Activated naive CD8-positive, alpha-beta T cell (primary cell): ENCODE measurements at regions not wholly inside any gene's neighbourhood (a gene's known extent, or its start where the extent isn't known, plus 50 kb on each side); places are given as distances from the start of the nearest gene placed in this dataset.

Experiments used
- H3K27ac Mint-ChIP-seq: one replicate; pipeline ENCODE4 v1.8.0; 2021; ENCODE audit warnings: mixed read lengths
- H3K27me3 Mint-ChIP-seq: one replicate; pipeline ENCODE4 v1.8.0; 2021; ENCODE audit warnings: mixed read lengths
- H3K36me3 Mint-ChIP-seq: one replicate; pipeline ENCODE4 v1.8.0; 2021; ENCODE audit warnings: mixed read lengths
- H3K4me1 Mint-ChIP-seq: one replicate; pipeline ENCODE4 v1.8.0; 2021; ENCODE audit warnings: low read depth, mixed read lengths
- H3K4me3 Mint-ChIP-seq: one replicate; pipeline ENCODE4 v1.8.0; 2021; ENCODE audit warnings: mild to moderate bottlenecking, mixed read lengths
- H3K9me3 Mint-ChIP-seq: one replicate; pipeline ENCODE4 v1.8.0; 2021; ENCODE audit warnings: low read depth, mixed read lengths

DNA sequence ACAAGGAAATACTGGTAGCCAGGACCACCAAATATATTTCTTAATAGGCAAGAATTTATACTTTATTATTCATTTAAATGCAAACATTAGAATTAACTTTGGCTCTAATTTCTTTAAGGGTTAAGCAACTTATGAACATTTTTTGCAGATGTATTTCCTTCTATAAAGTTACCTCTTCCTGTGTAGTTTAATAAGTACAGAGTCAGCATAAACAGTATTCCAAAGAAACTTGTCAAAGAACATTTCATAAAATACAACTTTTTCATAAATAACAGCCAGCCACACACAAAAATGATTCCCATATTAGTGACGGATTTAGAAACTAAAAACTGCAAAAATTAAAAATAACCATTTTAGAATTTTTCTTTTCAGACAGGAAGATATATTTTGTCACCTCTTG is 723.2 kb downstream of the KCNJ2 start:
- H3K27ac Mint-ChIP-seq = no peak overlapping the region
- H3K27me3 Mint-ChIP-seq = no peaks in the 10 kb centered on the region
- peaks cover 10% of the 10 kb centered on the region for H3K9me3 Mint-ChIP-seq
- no peaks in the 10 kb centered on the region for H3K36me3 Mint-ChIP-seq
- H3K4me3 Mint-ChIP-seq = no peak overlapping the region
- H3K4me1 Mint-ChIP-seq = no peaks in the 10 kb centered on the region

DNA sequence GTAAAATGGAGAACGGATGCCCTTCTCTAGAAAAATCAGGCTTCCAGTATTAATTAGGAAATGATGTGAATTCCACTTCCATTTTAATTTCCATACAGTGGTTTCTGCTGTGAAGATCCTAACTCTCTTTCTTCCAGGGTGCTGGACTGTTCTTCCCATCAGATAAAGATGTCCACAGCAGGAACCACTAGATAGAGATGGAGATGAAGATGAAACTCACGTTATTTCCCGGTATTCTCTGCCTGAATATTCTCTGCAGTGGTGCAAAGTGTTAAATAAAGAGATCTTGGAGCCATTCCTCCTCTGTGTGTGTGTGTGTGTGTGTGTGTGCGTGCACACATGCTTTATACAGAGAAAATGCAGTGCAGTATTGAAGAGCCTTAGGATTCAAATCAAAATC is 727.5 kb downstream of the KCNJ2 start:
- no peaks in the 10 kb centered on the region for H3K36me3 Mint-ChIP-seq
- peaks cover 6% of the 10 kb centered on the region for H3K9me3 Mint-ChIP-seq
- no peaks in the 10 kb centered on the region for H3K4me1 Mint-ChIP-seq
- no peaks in the 10 kb centered on the region for H3K27me3 Mint-ChIP-seq
- H3K27ac Mint-ChIP-seq = no peak overlapping the region
- no peak overlapping the region for H3K4me3 Mint-ChIP-seq

DNA sequence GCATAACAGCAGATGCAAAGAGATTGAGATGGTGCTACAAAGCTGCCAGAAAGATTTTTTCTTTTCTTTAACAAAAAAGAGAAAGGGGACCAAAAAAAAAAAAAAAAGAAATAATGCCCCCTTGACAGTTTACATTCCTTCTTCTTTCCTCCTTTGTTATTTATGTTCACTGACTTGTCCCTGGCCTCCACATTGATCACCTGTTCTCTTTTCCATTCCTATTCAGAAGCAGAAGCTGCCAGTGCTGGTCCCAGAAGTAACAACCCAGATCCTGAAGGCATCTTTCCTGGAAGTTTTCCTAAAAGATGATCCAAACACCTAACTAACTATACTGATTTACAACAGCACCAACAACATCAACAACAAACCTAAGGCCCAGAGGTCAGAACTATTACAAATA is 728.1 kb downstream of the KCNJ2 start:
- no peaks in the 10 kb centered on the region for H3K4me1 Mint-ChIP-seq
- peaks cover 6% of the 10 kb centered on the region for H3K9me3 Mint-ChIP-seq
- H3K27ac Mint-ChIP-seq = no peak overlapping the region
- no peaks in the 10 kb centered on the region for H3K36me3 Mint-ChIP-seq
- H3K27me3 Mint-ChIP-seq = no peaks in the 10 kb centered on the region
- H3K4me3 Mint-ChIP-seq = no peak overlapping the region

DNA sequence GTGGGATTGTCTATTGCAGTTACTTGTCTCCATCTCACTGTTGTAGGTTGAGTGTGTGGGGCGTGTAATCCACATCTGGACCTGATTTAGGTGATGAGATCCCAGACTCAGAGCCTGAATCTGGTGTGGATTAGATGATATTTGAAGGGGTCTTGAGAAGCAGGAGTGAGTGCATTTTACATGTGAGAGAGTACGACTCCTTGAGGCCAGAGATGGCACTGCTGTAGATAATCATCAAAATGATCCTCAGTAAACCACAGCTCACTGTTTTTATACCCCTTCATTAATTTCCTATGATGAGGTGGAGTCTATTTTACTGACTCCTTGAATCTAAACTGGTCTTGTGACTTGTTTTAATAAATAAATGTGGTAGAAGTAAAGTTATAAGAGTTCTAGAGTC is 732.5 kb downstream of the KCNJ2 start:
- H3K4me1 Mint-ChIP-seq = no peaks in the 10 kb centered on the region
- H3K36me3 Mint-ChIP-seq = no peaks in the 10 kb centered on the region
- no peaks in the 10 kb centered on the region for H3K27me3 Mint-ChIP-seq
- peaks cover 6% of the 10 kb centered on the region for H3K9me3 Mint-ChIP-seq
- no peak overlapping the region for H3K27ac Mint-ChIP-seq
- no peak overlapping the region for H3K4me3 Mint-ChIP-seq

DNA sequence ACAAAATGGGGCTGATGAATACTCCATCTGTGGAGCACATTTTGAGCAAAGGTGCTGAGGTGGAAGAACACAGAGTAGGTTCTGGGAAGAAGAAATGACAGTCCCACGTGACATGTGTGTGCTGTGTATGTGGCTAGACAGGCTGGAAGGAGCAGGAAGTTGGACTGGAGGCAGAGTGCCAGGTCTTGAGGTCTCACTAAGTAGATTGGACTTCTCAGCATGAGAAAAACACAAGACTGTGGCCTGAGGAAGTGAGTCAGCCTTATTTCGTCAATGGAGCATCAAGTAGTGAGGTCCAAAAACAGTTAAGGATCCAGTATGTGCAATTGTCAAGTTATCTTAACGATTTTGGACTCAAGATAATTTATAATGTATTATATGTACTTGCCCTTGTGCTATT is 736.5 kb downstream of the KCNJ2 start:
- H3K4me3 Mint-ChIP-seq = no peak overlapping the region
- peaks cover 17% of the 10 kb centered on the region for H3K9me3 Mint-ChIP-seq
- no peaks in the 10 kb centered on the region for H3K36me3 Mint-ChIP-seq
- H3K27ac Mint-ChIP-seq = no peak overlapping the region
- no peaks in the 10 kb centered on the region for H3K27me3 Mint-ChIP-seq
- H3K4me1 Mint-ChIP-seq = no peaks in the 10 kb centered on the region

DNA sequence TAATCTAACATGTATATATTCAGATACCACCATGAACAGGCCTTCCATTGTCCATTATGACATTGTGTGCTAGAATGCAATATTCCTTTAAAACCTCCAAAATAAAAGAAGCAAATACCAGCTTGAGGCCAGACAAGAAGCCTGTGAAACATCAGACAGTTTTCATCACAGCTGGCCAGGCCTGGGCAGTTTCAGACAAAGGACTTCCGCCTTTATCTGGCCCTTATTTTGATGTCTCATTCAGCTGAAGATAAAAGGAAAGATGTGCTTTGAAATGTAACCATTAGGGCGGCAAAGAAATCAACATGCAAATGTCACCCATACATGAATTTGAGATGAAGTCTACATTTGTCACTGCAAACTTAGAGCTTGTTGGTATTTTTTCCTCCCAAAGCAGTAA is 737.5 kb downstream of the KCNJ2 start:
- H3K4me1 Mint-ChIP-seq = no peaks in the 10 kb centered on the region
- H3K27ac Mint-ChIP-seq = no peak overlapping the region
- peaks cover 17% of the 10 kb centered on the region for H3K9me3 Mint-ChIP-seq
- H3K36me3 Mint-ChIP-seq = no peaks in the 10 kb centered on the region
- H3K4me3 Mint-ChIP-seq = no peak overlapping the region
- no peaks in the 10 kb centered on the region for H3K27me3 Mint-ChIP-seq

DNA sequence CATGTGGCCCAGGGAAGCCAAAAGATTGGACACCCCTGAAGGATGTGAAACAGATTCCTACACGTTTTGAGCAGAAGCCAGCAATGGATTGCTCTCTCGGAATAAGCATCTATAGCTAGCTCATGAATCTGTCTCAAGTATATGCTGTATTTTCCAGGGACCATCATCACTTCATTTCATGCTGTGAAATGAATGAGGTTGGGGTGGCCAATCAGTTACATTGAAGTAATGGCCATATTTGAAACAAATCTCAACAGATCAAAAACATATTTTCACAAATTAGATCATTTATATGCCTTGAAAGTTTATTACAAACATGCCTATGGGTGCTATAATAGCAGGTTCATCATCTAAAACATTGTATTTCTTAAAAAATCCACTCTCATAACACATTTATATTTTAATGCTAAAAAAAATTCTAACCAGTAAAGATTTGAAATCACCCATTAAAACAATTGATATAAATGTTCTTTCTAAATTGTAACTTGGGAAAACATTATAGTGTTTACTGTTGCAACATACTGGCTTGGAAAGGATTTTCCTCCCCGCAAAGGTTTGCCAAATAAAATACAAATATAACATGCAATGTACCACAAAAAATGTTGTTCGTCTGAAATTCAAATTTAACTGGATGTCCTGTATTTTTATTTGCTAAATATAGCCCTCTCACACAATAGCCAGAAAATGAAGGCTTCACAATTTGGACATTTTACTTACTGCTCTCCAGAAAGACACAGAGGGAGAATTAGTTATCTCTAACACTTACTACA is 743.6 kb downstream of the KCNJ2 start:
- Mint-ChIP-seq H3K36me3 (no peaks in the 10 kb centered on the region), H3K27ac (no peak overlapping the region), H3K9me3 (peaks cover 13% of the 10 kb centered on the region), H3K27me3 (no peaks in the 10 kb centered on the region), H3K4me1 (no peaks in the 10 kb centered on the region), H3K4me3 (no peak overlapping the region)

DNA sequence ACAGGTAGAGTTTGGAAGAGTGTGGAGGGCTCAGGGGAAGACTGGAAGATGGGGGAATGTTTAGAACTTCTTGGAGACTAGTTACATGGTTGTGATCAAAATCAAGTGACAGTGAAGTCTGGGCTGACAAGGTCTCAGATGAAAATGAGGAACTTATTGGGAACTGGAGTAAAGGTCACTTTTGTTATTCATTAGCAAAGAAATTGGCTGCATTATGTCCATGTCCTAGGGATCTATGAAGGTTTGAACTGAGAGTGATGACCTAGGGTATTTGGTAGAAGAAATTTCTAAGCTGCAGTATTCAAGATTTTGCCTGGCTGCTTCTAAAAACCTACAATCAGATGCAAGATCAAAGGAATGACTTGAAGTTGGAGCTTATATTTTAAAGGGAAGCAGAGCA is 747.1 kb downstream of the KCNJ2 start:
- Mint-ChIP-seq H3K4me3 (no peak overlapping the region), H3K4me1 (no peaks in the 10 kb centered on the region), H3K27ac (no peak overlapping the region), H3K9me3 (peaks cover 7% of the 10 kb centered on the region), H3K27me3 (no peaks in the 10 kb centered on the region), H3K36me3 (no peaks in the 10 kb centered on the region)

DNA sequence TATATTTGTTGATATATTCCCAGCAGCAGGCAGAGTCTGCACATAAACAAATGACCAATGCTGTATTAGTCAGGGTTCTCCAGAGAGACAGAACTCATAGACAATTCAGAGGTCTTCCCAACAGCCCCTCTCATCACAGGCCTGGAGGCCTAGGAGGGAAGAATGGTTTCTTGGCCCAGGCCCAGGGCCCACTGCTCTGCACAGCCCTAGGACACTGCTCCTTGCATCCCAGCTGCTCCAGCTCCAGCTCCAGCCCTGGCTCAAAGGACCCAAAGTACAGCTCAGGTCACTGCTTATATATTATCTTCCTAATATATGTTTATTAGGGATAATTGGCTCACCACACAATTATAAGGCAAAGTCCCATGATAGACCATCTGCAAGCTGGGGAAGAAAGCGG is 749.9 kb downstream of the KCNJ2 start:
- H3K4me3 Mint-ChIP-seq = no peak overlapping the region
- H3K4me1 Mint-ChIP-seq = no peaks in the 10 kb centered on the region
- H3K27me3 Mint-ChIP-seq = no peaks in the 10 kb centered on the region
- H3K9me3 Mint-ChIP-seq = peaks cover 7% of the 10 kb centered on the region
- H3K27ac Mint-ChIP-seq = no peak overlapping the region
- no peaks in the 10 kb centered on the region for H3K36me3 Mint-ChIP-seq

DNA sequence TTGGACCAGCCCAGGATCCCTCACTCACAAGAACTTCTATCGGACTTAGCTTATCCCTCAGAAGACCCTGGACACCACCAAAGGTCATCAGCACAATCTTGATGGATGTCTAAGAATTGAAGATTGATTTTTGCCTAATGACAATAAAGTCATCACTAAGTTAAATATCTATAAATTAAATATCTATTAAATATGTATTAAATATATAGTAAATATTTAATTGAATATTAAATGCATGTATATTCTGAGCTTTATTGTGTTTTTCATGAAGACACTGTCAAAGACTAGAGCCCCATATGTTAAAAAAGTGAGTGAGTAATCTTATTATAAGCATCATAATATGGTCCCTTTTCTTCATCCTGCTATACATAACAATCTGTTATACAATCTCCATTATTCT is 751.1 kb downstream of the KCNJ2 start:
- H3K4me3 Mint-ChIP-seq = no peak overlapping the region
- peaks cover 12% of the 10 kb centered on the region for H3K9me3 Mint-ChIP-seq

DNA sequence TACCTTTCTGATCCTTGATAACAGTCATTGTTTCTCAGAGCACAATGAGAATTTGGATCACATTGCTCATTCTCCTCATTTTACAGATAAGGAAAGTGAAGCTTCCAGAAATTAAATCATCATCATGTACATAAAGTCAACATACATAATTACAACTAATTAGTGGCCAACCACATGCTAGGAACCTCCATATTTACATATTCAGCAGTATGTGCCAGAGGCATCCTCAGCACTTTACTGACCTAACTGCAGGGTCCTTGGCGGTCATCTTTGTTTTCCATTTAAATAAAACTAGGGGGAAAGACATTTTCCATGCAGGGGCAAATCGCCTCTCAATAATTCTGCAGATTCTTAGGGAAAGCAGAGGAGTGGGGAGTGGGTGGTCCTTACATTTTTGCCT is 752.9 kb downstream of the KCNJ2 start:
- no peaks in the 10 kb centered on the region for H3K36me3 Mint-ChIP-seq
- no peaks in the 10 kb centered on the region for H3K27me3 Mint-ChIP-seq
- H3K4me3 Mint-ChIP-seq = no peak overlapping the region
- H3K4me1 Mint-ChIP-seq = no peaks in the 10 kb centered on the region
- peaks cover 12% of the 10 kb centered on the region for H3K9me3 Mint-ChIP-seq
- no peak overlapping the region for H3K27ac Mint-ChIP-seq

More for the DNA sequence above, 751.1 kb downstream of the KCNJ2 start:
- H3K27me3 Mint-ChIP-seq = no peaks in the 10 kb centered on the region
- H3K27ac Mint-ChIP-seq = no peak overlapping the region
- H3K36me3 Mint-ChIP-seq = no peaks in the 10 kb centered on the region
- no peaks in the 10 kb centered on the region for H3K4me1 Mint-ChIP-seq

DNA sequence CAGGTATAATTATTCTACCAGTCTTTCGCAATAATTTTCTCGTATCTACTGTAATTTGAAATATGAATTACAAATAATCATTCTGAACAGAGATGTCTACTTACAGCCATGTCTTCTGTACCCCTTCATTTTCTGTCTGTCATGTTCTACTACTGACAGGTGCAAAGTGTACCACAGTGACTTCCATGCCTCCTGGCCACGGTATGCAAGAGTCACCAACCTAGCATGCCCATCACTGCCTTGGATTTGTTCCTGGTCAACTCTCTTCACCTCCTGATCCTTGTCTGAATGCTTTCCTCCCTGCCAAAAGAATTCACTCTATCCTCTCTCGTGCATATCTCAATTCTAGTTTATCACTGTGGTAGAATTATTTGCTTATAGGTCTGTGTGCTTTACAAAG is 755.4 kb downstream of the KCNJ2 start:
- H3K36me3 Mint-ChIP-seq = no peaks in the 10 kb centered on the region

DNA sequence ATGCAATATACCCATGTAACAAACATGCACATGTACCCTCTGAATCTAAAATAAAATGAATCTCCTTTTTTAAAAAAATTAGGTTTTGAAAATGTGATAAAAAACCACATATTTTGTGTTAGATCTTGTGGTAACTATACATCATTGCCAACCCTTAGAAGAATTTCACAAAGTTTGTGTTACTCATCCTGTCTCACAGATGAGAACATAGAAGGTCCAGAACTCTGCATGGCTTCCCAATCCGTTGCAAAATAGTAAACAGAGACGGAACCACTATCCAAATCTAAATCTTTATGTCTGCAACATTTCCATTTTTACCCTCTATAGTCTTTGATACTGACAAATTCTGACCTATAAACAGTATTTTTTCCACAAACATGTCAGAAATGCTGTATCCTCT is 759.9 kb downstream of the KCNJ2 start:
- Mint-ChIP-seq H3K27ac (no peak overlapping the region), H3K4me1 (no peaks in the 10 kb centered on the region), H3K27me3 (no peaks in the 10 kb centered on the region), H3K4me3 (no peak overlapping the region), H3K9me3 (peaks cover 5% of the 10 kb centered on the region), H3K36me3 (no peaks in the 10 kb centered on the region)

More for the DNA sequence above, 755.4 kb downstream of the KCNJ2 start:
- Mint-ChIP-seq H3K4me3 (no peak overlapping the region), H3K9me3 (peaks cover 8% of the 10 kb centered on the region), H3K4me1 (no peaks in the 10 kb centered on the region), H3K27me3 (no peaks in the 10 kb centered on the region), H3K27ac (no peak overlapping the region)

DNA sequence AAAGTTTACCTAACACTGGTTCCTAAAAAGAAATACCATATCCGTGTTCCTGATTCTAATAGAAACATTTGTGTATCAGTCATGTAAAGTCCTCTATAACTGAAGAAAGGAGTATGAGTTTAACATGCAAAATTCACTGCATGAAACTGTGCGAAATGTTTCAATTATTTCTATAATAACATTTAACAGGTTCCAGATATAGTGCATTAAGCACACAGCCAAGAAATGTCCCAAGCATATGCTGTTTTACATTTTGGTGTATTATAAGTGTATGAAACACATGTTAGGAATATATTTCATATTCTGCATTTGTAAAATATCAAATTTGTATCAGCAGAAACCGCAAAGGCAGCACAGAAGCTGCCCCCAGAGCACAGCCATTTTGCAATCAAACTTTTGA is 764.9 kb downstream of the KCNJ2 start:
- Mint-ChIP-seq H3K36me3 (no peaks in the 10 kb centered on the region), H3K4me3 (no peak overlapping the region), H3K9me3 (no peaks in the 10 kb centered on the region), H3K4me1 (no peaks in the 10 kb centered on the region), H3K27me3 (no peaks in the 10 kb centered on the region), H3K27ac (no peak overlapping the region)

DNA sequence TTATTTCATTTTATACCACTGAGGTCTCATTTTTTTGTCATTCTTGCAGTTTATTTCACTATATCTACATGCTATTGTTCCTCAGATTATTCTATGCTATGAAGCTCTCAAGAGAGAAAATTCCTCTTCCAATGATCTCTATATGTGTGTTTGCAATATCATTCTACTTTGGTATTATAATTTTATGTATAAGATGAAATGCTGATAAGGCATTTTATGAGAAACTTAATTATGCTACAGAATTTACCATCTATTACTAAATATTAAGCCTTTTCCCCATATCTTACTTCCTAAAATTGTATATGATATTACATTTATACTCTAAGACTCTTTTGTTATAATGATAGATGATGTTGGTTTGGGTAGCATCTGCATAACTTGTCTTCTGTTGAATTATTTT is 765.5 kb downstream of the KCNJ2 start:
- Mint-ChIP-seq H3K4me3 (no peak overlapping the region), H3K27me3 (no peaks in the 10 kb centered on the region), H3K36me3 (no peaks in the 10 kb centered on the region), H3K4me1 (no peaks in the 10 kb centered on the region), H3K9me3 (no peaks in the 10 kb centered on the region), H3K27ac (no peak overlapping the region)

DNA sequence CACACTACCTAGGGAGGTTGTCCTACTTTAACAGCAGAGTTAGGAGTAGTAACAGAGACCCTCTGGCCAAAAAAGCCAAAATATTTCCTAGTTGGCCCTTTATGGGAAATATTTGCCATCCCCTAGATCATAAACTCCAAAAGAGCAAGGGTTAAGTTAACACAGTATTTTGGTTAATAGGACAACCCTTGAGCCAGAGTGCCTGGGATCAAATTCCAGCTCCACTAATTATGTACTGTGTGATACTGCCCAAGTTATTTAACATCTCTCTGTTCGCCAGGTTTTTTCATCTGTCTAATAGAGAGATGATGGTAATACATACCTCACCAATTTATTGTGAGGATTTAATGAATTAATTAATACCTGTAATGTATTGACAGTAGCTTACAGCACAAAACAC is 767.4 kb downstream of the KCNJ2 start:
- Mint-ChIP-seq H3K4me1 (no peaks in the 10 kb centered on the region), H3K27me3 (no peaks in the 10 kb centered on the region)

More for the DNA sequence above, 767.4 kb downstream of the KCNJ2 start:
- Mint-ChIP-seq H3K36me3 (no peaks in the 10 kb centered on the region), H3K9me3 (no peaks in the 10 kb centered on the region), H3K27ac (no peak overlapping the region), H3K4me3 (no peak overlapping the region)
